HFFc6 (cell line): ENCODE measurements at regions not wholly inside any gene's neighbourhood (a gene's known extent, or its start where the extent isn't known, plus 50 kb on each side); places are given as distances from the start of the nearest gene placed in this dataset.
"Not testable (repeated sequence)": the region's sequence is repeated elsewhere in the genome, so short reads cannot be mapped to it uniquely, and the experiment has no call there.

Experiments
- DNase-seq: peaks from one replicate; pipeline ENCODE4 v3.0.0-alpha.2; 2018
- H3K27ac Mint-ChIP-seq: 2 replicates; pipeline ENCODE4 v1.8.0; 2020; ENCODE audit warnings: mild to moderate bottlenecking, mixed read lengths
- H3K27me3 Mint-ChIP-seq: 2 replicates; pipeline ENCODE4 v1.8.0; 2021; ENCODE audit warnings: mild to moderate bottlenecking, moderate library complexity, mixed read lengths; ENCODE audit not compliant: insufficient read depth
- H3K36me3 Mint-ChIP-seq: 2 replicates; pipeline ENCODE4 v1.8.0; 2021; ENCODE audit warnings: low read depth, mixed read lengths
- H3K4me1 Mint-ChIP-seq: 2 replicates; pipeline ENCODE4 v1.8.0; 2020; ENCODE audit warnings: low read depth, mixed read lengths
- H3K4me3 Mint-ChIP-seq: 2 replicates; pipeline ENCODE4 v1.8.0; 2020; ENCODE audit warnings: mild to moderate bottlenecking, moderate library complexity, mixed read lengths
- H3K9me3 Mint-ChIP-seq: 2 replicates; pipeline ENCODE4 v1.8.0; 2020; ENCODE audit warnings: mild to moderate bottlenecking, mixed read lengths
- CTCF ChIP-seq: fragments of 200-600 bp; sonication (generic); IDR thresholded peaks from 2 replicates; pipeline ENCODE4 v1.5.0; 2021; ENCODE audit warnings: antibody characterized with exemption, mild to moderate bottlenecking

DNA sequence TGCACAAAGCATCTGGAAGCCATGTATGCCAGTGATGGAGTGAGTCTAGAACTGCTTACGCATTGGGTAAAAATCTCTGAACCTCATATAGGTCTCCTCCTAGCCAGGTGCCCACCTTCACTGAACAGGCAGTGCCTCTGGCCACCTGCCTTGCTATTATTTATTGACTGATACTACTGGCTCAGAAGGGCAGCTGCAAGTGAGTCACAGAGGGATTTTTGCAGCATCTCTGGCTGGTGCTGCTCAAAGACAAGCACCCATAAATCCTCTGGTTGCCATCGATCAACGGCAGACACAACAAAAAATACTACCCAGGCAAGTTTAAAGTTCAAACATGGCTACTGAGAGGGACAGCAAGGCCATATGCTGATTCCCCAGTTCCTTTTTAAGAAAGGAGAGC is 279.4 kb downstream of the UBE3D start:
- Mint-ChIP-seq H3K4me1 (peaks cover 8% of the 10 kb centered on the region; the same call in 1 of the 2 replicates), H3K9me3 (no peaks in the 10 kb centered on the region; the same call in 1 of the 2 replicates), H3K27ac (no peak overlapping the region), H3K36me3 (no peaks in the 10 kb centered on the region), H3K4me3 (no peak overlapping the region), H3K27me3 (peaks cover 2% of the 10 kb centered on the region)
- no peak for TF ChIP-seq CTCF
- no peak for DNase-seq

DNA sequence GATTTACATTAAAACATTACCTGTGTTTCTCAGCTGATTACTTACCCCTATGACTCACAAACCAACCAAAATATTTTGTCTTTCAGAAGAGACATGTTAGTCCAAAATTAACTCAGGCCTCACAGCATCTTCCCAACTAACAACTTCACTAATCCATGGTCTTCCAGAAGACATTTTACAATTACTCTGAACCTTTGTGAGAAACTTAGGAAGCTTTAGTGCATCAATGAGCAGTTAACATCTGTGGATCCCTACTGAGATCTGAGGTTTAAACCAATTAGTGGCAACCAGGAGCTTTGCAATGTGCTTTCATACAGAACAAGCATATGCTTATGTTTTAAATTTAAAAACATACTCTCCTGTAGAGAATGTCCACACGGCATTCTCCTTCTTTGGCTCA is 269.7 kb downstream of the UBE3D start:
- Mint-ChIP-seq H3K9me3 (peaks cover 21% of the 10 kb centered on the region; the same call in 1 of the 2 replicates), H3K4me1 (no peaks in the 10 kb centered on the region), H3K27ac (no peak overlapping the region), H3K4me3 (no peak overlapping the region), H3K36me3 (peaks cover 5% of the 10 kb centered on the region; the same call in 1 of the 2 replicates), H3K27me3 (peaks cover 10% of the 10 kb centered on the region; the same call in 1 of the 2 replicates)
- no peak for TF ChIP-seq CTCF
- no peak for DNase-seq

- Mint-ChIP-seq H3K36me3 (no peaks in the 10 kb centered on the region; the same call in 1 of the 2 replicates), H3K4me3 (no peak overlapping the region), H3K27me3 (peaks cover 15% of the 10 kb centered on the region), H3K27ac (no peak overlapping the region), H3K9me3 (peaks cover 22% of the 10 kb centered on the region; the same call in 1 of the 2 replicates), H3K4me1 (no peaks in the 10 kb centered on the region)
- no peak for TF ChIP-seq CTCF
- DNase-seq = no peak
Measured at GRCh38 chr6:82801083-82801482, 264.6 kb downstream of the UBE3D start.

DNA sequence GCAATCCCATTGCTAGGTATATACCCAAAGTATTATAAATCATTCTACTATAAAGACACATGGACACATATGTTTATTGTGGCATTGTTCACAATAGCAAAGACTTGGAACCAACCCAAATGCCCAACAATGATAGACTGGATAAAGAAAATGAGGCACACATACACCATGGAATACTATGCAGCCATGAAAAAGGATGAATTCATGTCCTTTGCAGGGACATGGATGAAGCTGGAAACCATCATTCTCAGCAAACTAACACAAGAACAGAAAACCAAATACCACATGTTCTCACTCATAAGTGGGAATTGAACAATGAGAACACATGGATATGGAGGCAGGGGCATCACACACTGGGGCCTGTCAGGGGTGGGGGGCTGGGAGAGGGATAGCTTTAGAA is 249.4 kb downstream of the UBE3D start:
- H3K27me3 Mint-ChIP-seq, H3K27ac Mint-ChIP-seq, H3K36me3 Mint-ChIP-seq, H3K4me3 Mint-ChIP-seq, DNase-seq, H3K9me3 Mint-ChIP-seq: not testable (repeated sequence)
- peaks cover 30% of the 10 kb centered on the region for H3K4me1 Mint-ChIP-seq

DNA sequence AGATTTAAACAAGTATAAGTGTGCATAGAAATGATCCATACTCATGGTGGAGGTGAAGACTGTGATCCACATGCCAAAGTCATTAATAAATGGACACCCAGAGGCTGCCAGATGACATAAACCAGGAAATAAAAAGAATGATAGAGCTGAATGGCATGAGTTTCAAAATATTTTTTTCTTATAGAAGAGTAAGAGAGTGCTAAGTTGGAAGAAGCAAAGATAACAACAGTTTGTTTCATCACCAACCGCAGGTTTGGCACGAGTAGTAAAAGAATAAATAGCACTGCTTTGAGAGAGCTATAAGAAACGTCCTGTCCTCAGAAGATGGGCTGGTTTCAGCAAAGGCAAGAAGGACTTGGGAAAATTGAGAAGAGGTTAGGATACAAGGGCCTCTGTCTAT is 246.9 kb downstream of the UBE3D start:
- peak; percentile 85 for DNase-seq
- H3K9me3 Mint-ChIP-seq = no peaks in the 10 kb centered on the region; the same call in 1 of the 2 replicates
- H3K4me1 Mint-ChIP-seq = peaks cover 30% of the 10 kb centered on the region

GRCh38 chr6:82823361-82823760 is 242.3 kb downstream of the UBE3D start:
- Mint-ChIP-seq H3K9me3 (no peaks in the 10 kb centered on the region), H3K36me3 (no peaks in the 10 kb centered on the region), H3K4me3 (no peak overlapping the region), H3K4me1 (peaks cover 17% of the 10 kb centered on the region), H3K27me3 (no peaks in the 10 kb centered on the region), H3K27ac (no peak overlapping the region)
- no peak for TF ChIP-seq CTCF
- DNase-seq = no peak

More for the DNA sequence above, 246.9 kb downstream of the UBE3D start:
- H3K4me3 Mint-ChIP-seq = no peak overlapping the region
- no peaks in the 10 kb centered on the region for H3K36me3 Mint-ChIP-seq
- no peak overlapping the region; the same call in 1 of the 2 replicates for H3K27ac Mint-ChIP-seq
- peaks cover 2% of the 10 kb centered on the region; the same call in 1 of the 2 replicates for H3K27me3 Mint-ChIP-seq
- no peak for TF ChIP-seq CTCF
